ENCODE measurements at regions not wholly inside any gene's neighbourhood (a gene's known extent, or its start where the extent isn't known, plus 50 kb on each side); places are given as distances from the start of the nearest gene placed in this dataset.
"Not testable (repeated sequence)": the region's sequence is repeated elsewhere in the genome, so short reads cannot be mapped to it uniquely, and the experiment has no call there.

GRCh38 chr2:166700079-166700478, 188.2 kb upstream of the XIRP2 start:
- H3K4me3 ChIP-seq (ENCODE audit: low read depth in 1 of 2, low read length in 2 of 2): no peak overlapping the region
- H4K20me1 ChIP-seq (ENCODE audit: insufficient read depth, low read length): no peaks in the 10 kb centered on the region
- no peaks in the 10 kb centered on the region for H3K36me3 ChIP-seq (ENCODE audit: insufficient read depth, low read length)
- H3K4me2 ChIP-seq (ENCODE audit: insufficient read depth, low read length): no peak overlapping the region
- ATAC-seq (ENCODE audit: insufficient read depth, low read depth) (no peak), DNase-seq (no peak)
- no peak overlapping the region for H3K9ac ChIP-seq (ENCODE audit: low read depth, low read length)
- no peaks in the 10 kb centered on the region for H3K4me1 ChIP-seq (ENCODE audit: insufficient read depth, low read length)
- no peaks in the 10 kb centered on the region for H3K27me3 ChIP-seq (ENCODE audit: insufficient read depth, low read length, poor library complexity)
- no peak overlapping the region for H2AFZ ChIP-seq (ENCODE audit: low read depth, low read length)
- H3K9me3 ChIP-seq (ENCODE audit: insufficient read depth, low read length, severe bottlenecking): no peaks in the 10 kb centered on the region
- TF ChIP-seq, protein P1, sequence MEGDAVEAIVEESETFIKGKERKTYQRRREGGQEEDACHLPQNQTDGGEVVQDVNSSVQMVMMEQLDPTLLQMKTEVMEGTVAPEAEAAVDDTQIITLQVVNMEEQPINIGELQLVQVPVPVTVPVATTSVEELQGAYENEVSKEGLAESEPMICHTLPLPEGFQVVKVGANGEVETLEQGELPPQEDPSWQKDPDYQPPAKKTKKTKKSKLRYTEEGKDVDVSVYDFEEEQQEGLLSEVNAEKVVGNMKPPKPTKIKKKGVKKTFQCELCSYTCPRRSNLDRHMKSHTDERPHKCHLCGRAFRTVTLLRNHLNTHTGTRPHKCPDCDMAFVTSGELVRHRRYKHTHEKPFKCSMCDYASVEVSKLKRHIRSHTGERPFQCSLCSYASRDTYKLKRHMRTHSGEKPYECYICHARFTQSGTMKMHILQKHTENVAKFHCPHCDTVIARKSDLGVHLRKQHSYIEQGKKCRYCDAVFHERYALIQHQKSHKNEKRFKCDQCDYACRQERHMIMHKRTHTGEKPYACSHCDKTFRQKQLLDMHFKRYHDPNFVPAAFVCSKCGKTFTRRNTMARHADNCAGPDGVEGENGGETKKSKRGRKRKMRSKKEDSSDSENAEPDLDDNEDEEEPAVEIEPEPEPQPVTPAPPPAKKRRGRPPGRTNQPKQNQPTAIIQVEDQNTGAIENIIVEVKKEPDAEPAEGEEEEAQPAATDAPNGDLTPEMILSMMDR (IDR thresholded peaks at IDR 0.05; ENCODE audit: borderline replicate concordance, extremely low read depth, low read length, poor library complexity, severe bottlenecking): no peak
- no peak for TF ChIP-seq EZH2 (IDR thresholded peaks at IDR 0.05; ENCODE audit: borderline replicate concordance, low read depth, low read length, severe bottlenecking)
- no peaks in the 10 kb centered on the region for H3K79me2 ChIP-seq (ENCODE audit: insufficient read depth, low read length)
- H3K27ac ChIP-seq (ENCODE audit: low read length): no peak overlapping the region

DNA sequence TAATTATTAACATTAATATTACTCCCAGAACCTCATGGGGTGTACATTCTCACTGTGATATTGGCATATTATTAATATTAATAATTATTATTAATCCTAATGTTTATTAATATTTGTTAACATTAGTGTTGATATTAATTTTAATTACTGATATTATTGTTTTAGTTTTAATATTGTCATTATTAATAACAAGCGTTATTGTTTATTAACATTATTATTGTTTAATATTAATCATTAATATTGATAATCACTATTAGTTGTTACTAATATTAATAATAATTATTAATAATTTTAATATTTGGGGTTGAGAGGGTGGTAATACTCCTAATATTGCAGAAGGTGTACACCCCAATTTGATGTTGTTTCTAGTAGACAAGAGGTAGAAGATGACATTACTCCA, 193.1 kb upstream of the XIRP2 start:
- H3K27me3 ChIP-seq (ENCODE audit: insufficient read depth, low read length, poor library complexity): no peaks in the 10 kb centered on the region
- no peak overlapping the region for H3K9ac ChIP-seq (ENCODE audit: low read depth, low read length)
- H3K4me1 ChIP-seq (ENCODE audit: insufficient read depth, low read length): no peaks in the 10 kb centered on the region
- TF ChIP-seq EZH2 (IDR thresholded peaks at IDR 0.05; ENCODE audit: borderline replicate concordance, low read depth, low read length, severe bottlenecking): no peak
- TF ChIP-seq, protein P1 (IDR thresholded peaks at IDR 0.05; ENCODE audit: borderline replicate concordance, extremely low read depth, low read length, poor library complexity, severe bottlenecking): no peak
- H3K36me3 ChIP-seq (ENCODE audit: insufficient read depth, low read length): no peaks in the 10 kb centered on the region
- no peak overlapping the region for H3K4me2 ChIP-seq (ENCODE audit: insufficient read depth, low read length)
- no peaks in the 10 kb centered on the region for H3K79me2 ChIP-seq (ENCODE audit: insufficient read depth, low read length)
- no peak for DNase-seq
- no peaks in the 10 kb centered on the region for H4K20me1 ChIP-seq (ENCODE audit: insufficient read depth, low read length)
- no peak for ATAC-seq (ENCODE audit: insufficient read depth, low read depth)
- H2AFZ ChIP-seq (ENCODE audit: low read depth, low read length): no peak overlapping the region
- H3K9me3 ChIP-seq (ENCODE audit: insufficient read depth, low read length, severe bottlenecking): no peaks in the 10 kb centered on the region
- H3K27ac ChIP-seq (ENCODE audit: low read length): no peak overlapping the region
- H3K4me3 ChIP-seq (ENCODE audit: low read depth in 1 of 2, low read length in 2 of 2): no peak overlapping the region

DNA sequence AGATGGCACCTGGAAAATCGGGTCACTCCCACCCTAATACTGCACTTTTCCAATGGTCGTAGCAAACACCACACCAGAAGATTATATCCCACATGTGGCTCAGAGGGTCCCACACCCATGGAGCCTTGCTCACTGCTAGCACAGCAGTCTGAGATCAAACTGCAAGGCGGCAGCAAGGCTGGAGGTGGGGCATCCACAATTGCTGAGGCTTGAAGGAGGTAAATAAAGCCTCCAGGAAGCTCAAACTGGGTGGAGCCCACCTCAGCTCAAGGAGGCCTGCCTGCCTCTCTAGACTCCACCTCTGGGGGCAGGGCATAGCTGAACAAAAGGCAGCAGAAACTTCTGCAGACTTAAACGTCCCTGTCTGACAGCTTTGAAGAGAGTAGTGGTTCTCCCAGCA, 192.0 kb upstream of the SCN7A start:
- not testable (repeated sequence) for H3K9me3 ChIP-seq (ENCODE audit: insufficient read depth, low read length, severe bottlenecking); ATAC-seq (ENCODE audit: insufficient read depth, low read depth); H3K4me3 ChIP-seq (ENCODE audit: low read depth in 1 of 2, low read length in 2 of 2); H3K9ac ChIP-seq (ENCODE audit: low read depth, low read length); H3K4me2 ChIP-seq (ENCODE audit: insufficient read depth, low read length); H3K79me2 ChIP-seq (ENCODE audit: insufficient read depth, low read length); H3K27ac ChIP-seq (ENCODE audit: low read length); H2AFZ ChIP-seq (ENCODE audit: low read depth, low read length); H4K20me1 ChIP-seq (ENCODE audit: insufficient read depth, low read length); H3K4me1 ChIP-seq (ENCODE audit: insufficient read depth, low read length); DNase-seq; H3K27me3 ChIP-seq (ENCODE audit: insufficient read depth, low read length, poor library complexity); H3K36me3 ChIP-seq (ENCODE audit: insufficient read depth, low read length)

DNA sequence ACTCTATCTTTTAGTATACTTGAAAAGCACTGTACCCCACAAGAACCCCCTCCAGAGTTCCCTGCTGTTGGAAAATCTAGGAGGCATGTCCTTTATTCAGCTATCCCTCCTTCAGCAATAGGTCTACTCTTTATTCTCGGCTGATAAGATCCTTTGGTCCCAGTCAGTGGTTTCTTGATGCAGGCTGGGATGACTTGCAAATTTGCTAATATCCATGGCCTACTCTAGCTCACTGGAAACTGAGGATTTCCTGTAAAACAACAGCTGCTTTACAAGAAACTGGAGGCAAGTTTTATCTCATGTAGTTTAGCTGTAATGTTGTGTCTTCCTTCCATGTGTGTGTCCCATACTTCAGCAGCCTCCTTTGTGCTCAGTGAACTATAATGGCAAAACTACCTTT, 183.9 kb upstream of the SCN7A start:
- no peak overlapping the region for H3K4me2 ChIP-seq (ENCODE audit: insufficient read depth, low read length)
- ATAC-seq (ENCODE audit: insufficient read depth, low read depth) (no peak), DNase-seq (no peak)
- no peaks in the 10 kb centered on the region for H4K20me1 ChIP-seq (ENCODE audit: insufficient read depth, low read length)
- H3K9ac ChIP-seq (ENCODE audit: low read depth, low read length): no peak overlapping the region
- no peak overlapping the region for H2AFZ ChIP-seq (ENCODE audit: low read depth, low read length)
- TF ChIP-seq, protein P1 (IDR thresholded peaks at IDR 0.05; ENCODE audit: borderline replicate concordance, extremely low read depth, low read length, poor library complexity, severe bottlenecking): no peak
- no peak for TF ChIP-seq EZH2 (IDR thresholded peaks at IDR 0.05; ENCODE audit: borderline replicate concordance, low read depth, low read length, severe bottlenecking)
- no peak overlapping the region for H3K4me3 ChIP-seq (ENCODE audit: low read depth in 1 of 2, low read length in 2 of 2)
- H3K27ac ChIP-seq (ENCODE audit: low read length): no peak overlapping the region
- H3K27me3 ChIP-seq (ENCODE audit: insufficient read depth, low read length, poor library complexity): no peaks in the 10 kb centered on the region
- H3K4me1 ChIP-seq (ENCODE audit: insufficient read depth, low read length): no peaks in the 10 kb centered on the region
- no peaks in the 10 kb centered on the region for H3K36me3 ChIP-seq (ENCODE audit: insufficient read depth, low read length)
- H3K79me2 ChIP-seq (ENCODE audit: insufficient read depth, low read length): no peaks in the 10 kb centered on the region
- no peaks in the 10 kb centered on the region for H3K9me3 ChIP-seq (ENCODE audit: insufficient read depth, low read length, severe bottlenecking)
